GM12873 (cell line): ENCODE measurements at regions not wholly inside any gene's neighbourhood (a gene's known extent, or its start where the extent isn't known, plus 50 kb on each side); places are given as distances from the start of the nearest gene placed in this dataset.

Experiments
- TF ChIP-seq, protein P1 (sequence below): IDR thresholded peaks from 2 replicates; pipeline ENCODE4 v1.5.1; 2012; ENCODE audit warnings: low read depth, mild to moderate bottlenecking, moderate library complexity, low read length, control low read depth; ENCODE audit not compliant: insufficient read depth; ENCODE audit errors: missing control alignments

- TF ChIP-seq, protein P1, sequence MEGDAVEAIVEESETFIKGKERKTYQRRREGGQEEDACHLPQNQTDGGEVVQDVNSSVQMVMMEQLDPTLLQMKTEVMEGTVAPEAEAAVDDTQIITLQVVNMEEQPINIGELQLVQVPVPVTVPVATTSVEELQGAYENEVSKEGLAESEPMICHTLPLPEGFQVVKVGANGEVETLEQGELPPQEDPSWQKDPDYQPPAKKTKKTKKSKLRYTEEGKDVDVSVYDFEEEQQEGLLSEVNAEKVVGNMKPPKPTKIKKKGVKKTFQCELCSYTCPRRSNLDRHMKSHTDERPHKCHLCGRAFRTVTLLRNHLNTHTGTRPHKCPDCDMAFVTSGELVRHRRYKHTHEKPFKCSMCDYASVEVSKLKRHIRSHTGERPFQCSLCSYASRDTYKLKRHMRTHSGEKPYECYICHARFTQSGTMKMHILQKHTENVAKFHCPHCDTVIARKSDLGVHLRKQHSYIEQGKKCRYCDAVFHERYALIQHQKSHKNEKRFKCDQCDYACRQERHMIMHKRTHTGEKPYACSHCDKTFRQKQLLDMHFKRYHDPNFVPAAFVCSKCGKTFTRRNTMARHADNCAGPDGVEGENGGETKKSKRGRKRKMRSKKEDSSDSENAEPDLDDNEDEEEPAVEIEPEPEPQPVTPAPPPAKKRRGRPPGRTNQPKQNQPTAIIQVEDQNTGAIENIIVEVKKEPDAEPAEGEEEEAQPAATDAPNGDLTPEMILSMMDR: no peak
These were observed 473.5 kb downstream of the PRKD1 start for GRCh38 chr14:29454026-29454693.

GRCh38 chr14:29458547-29458946 is 469.1 kb downstream of the PRKD1 start:
- TF ChIP-seq, protein P1: no peak

- TF ChIP-seq, protein P1: no peak
These were observed 468.1 kb downstream of the PRKD1 start for GRCh38 chr14:29459531-29459930.

DNA sequence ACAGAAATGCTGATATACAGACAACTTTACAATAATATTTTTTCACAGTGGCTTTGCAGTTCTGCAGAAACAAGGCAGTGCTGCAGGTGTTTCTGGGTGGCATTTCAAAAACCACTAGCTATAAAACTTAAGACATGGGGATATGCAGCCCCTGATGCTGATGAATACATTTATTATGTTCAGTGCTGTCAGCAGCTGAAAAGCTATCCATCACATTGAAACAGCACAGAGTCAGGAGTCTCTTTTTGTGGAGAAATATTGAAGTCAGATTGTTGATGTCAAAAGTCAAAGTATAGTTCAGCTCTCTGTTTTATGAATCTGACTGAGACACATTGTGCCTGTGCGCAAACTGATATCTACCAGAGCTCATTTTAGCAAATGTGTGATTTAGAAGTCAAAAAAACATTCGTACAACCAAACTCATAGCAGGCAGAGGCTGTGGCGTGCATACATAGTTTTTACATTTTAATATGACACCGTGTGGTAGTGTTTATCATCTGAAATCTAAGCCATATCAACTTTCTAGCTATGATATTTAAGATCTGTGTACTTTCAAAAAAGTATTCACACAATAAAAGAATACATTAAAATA is 467.6 kb downstream of the PRKD1 start:
- TF ChIP-seq, protein P1: no peak

DNA sequence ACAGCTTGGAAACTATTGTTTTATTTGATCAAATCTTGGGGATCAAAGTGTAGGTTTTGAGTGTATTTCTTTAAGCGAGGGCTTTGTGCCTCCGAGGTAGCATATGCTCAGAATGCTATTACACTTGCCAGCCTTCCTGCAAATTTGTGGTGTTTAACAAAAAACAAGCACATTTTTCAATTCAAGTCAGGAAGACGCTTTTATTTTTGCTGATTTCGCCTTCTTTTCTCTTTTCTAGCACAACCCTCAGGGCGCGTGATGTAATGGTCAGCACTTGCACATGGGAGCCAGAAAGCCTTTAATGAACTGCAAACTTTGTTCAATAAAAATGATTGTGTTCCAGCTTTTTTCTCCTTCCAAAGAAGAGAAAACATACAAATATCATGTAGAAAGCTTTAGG is 466.5 kb downstream of the PRKD1 start:
- TF ChIP-seq, protein P1: no peak

GRCh38 chr14:29461506-29461905 is 466.1 kb downstream of the PRKD1 start:
- TF ChIP-seq, protein P1: no peak

DNA sequence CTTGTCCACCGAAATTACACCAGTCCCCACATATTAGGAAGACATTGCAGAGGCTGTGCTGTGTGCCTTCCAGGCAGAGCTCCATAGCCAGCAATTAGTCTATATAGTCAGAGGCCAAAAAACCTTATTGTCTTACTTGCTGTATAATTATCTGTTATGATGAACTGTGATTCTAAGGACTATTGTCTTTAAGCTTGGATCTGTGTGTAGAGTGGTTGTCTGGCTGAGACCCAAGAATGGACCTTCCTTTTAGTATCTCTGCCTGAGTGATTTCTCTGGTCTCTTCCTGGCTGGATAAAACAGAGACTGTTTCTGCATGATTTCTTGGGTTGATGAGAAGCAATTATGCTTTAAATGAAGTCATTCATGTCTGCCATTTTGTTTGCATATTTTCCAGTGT is 465.3 kb downstream of the PRKD1 start:
- TF ChIP-seq, protein P1: no peak
